Stimulated activated CD4-positive, alpha-beta T cell treated with anti-CD3 and anti-CD28 coated beads, Interleukin-4, amount 100 ng/mL, for 48 hours (primary cell): ENCODE measurements at regions not wholly inside any gene's neighbourhood (a gene's known extent, or its start where the extent isn't known, plus 50 kb on each side); places are given as distances from the start of the nearest gene placed in this dataset.

Experiments
- DNase-seq, 2 donors: peaks; one replicate each; pipeline ENCODE4 v3.0.0-alpha.2; 2020; ENCODE audit warnings: low read depth in 2 of 2

GRCh38 chr14:89629383-89629782, 212.3 kb upstream of the FOXN3 start:
- no peak for DNase-seq

DNA sequence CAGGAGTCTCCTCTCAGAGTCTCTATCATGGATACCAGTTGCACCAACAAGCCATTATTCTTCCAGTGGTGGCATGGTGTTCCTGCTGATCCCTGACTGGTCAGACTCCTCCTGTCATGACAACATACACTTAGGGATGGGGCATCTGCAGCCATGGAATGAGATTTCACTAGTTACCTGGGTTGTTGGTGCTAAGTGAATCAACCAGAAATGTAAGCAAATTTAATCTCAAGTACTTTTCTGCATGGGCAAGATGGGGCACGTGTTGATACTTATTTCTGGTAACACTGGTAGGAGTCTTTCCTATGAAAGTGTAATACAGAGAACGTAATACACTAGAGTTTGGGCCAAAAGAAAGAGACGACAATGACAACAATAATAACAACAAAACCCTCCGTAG, 211.5 kb upstream of the FOXN3 start:
- DNase-seq, result no peak

GRCh38 chr14:89626233-89626806, 209.3 kb upstream of the FOXN3 start:
- DNase-seq, result no peak

DNA sequence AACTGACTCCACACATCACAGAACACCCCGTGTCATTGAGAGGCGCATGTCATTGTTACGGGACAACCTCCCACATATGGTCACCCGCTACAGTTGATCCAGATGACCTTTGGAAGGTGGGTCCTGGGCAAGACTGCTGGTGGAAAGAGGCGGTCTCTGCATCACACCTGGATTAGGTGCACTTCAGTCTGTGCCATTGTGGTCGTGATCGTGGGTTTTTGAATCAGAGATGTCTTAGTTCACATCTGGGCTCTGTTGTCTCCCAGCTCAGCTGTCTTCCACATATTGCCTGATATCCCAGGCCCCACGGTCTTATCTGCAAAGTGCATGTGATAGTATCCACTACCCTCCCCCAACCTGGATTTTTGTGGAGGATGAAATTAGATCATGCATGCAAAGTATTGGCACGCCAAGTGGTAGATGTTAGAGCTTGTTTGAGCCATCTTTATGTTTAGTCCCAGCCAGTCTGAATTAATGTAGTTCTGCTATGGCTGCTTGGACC, 208.7 kb upstream of the FOXN3 start:
- DNase-seq, result no peak

DNA sequence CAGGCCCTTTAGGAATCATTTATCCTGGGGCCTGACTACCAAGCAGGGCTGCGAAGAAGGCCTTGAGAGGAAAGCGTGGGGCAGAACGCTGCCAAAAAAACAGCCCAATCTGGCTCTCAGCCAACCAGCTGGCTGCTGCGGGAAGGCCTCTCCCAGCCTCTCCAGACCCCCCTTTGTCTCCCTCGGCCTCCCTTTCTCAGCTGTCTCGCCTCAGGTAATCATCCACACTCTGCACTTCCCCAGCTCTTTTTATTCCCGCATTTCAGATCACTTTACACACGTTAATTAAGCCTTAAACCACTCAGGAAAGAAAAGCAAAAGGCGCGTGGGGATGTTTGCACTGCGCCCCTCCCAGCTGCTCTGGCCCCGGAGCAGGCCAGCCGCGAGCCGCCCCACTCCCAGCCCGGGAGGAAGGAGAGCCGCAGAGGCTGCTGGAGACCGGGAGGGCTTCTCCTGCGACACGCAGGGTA, 208.2 kb upstream of the FOXN3 start:
- no peak for DNase-seq

GRCh38 chr14:89624500-89625156, 207.6 kb upstream of the FOXN3 start:
- DNase-seq, result no peak

DNA sequence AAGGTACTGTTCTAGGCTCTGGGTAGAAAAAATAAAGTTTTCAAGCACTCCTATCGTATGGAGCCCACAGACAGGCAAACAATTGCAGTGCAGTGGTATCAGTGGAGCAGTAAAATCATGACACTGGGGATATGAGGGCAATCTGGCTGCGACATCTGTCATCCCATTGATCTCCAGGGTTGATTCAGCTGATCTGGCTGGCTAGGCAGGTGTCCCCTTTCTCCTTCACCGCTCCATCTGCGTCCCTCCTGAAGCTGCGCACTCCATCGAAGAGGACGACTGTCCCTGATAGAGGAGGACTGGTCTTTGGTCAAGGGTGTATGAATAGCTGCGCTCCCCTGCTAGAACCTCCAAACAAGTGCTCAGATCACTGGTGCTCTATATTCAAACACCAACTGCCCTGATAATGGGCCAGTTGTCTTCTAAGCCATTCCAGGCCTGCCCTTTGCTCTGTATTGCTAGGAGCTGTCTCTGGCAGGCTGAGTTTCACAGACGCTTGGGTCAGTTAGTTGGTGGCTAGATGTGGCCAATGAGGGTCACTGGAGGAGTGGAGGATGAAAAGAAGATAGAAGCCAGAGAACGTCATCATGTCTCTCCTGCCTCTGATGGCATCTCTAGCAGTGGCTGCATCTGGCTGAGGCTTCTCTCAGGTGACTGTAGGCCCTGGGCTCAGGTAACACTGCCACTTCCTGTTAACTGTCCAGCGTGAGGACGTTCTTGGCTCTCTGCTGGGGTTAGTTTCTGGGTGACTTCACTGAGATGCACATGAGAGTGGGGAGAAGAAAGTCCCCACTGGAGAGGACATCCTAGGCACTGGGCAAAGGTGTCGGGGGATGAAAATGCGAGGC, 205.0 kb upstream of the FOXN3 start:
- no peak for DNase-seq

- peak in 1 of 2 donors; percentile 26 for DNase-seq
Measured at GRCh38 chr14:89621009-89621421, 204.0 kb upstream of the FOXN3 start.

GRCh38 chr14:89620436-89620835, 203.4 kb upstream of the FOXN3 start:
- DNase-seq, result no peak

DNA sequence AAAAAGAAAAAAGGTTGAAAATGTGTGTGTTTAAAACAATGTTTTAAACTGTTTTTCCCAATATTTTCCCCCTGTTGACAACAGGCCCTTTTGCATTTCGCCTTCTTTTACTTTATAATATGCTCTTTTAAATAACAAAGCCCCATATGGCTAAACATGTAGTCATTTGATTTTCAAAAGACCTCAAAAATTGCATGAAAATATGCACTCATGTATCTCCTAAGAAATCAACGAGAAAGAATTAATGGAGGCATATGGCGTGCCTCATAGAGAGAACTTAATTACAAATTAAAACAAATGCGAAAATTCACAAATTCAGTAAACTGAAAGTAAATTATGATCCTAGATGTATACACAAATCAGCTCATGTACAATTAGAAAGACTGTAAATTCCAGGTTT, 202.6 kb upstream of the FOXN3 start:
- DNase-seq, result no peak

DNA sequence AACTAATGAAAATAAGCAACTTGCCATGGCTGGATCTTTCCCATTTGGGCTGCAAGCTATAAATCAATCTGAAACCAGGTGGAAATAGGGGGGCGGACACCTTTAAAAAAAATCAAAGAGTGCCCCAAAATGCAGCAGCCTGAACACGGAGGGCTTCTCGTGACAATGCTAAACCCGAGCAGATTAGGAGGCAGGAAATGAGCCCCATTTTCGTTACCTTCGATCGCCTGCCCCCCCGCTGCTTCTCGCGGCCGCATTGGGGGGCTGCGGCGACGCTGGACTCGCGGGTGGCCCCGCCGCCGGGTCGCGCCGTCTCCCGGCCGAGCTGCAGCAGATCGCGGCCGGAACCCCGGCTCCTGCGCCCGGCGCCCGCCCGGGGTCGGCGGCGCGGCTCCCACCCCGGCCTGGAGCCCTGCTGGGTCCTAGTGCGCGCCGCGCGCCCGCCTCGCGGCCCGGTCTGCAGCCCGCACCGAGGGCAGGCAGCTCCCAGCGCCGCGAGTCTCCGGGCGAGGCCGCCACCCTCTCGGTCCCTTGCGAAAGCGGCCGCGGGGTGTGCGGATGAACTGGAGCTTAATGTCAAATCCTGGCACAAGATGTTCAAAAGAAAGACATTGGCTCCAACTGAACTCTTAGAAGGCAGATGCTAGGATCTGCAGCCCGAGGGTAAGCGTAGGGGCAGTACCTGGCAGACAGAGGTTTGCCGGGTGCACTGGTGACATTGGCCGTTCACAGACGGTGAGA, 201.9 kb upstream of the FOXN3 start:
- DNase-seq, result peak; percentile 51 to 56

DNA sequence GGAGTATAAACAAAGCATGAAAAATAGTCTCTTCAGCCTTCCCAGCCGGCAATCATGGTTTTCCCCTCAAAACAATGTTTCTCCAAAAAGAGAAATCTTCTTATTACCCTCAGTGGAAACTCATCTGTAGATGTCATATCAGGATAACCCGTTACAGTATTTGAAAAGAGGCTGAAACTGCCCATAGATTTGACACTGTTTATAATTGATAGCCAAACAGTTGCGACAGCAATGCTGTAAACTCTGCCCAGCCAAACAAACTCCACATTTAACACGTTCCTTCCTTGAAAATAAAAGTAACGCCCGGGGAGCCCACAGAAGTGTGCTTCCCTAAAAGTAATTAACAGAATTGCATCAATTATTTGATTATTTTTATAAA, 201.3 kb upstream of the FOXN3 start:
- DNase-seq, result no peak

GRCh38 chr14:89617481-89618329, 200.7 kb upstream of the FOXN3 start:
- no peak for DNase-seq

DNA sequence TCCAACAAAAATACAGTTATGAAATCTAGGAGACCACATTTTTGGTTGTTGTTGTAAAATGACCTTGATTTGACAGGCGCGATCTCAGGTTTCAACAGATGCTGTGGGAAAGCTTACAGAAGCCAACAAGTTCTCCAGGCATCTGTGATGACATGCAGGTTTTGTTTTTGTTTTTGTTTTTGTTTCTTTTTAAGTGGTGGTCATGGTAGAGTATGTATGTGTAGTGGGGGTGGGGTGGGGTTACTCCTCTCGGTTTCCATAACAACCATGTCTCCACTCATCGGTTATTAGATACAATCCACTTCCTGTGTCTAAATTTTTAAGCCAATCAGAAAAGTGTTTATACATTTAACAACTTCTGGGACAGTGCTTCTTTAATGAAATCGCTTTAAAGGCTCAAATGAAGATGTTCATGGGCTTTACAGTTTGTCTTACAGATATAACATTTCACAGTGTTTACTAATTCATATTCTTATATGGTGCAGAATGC, 199.9 kb upstream of the FOXN3 start:
- DNase-seq, result no peak

DNA sequence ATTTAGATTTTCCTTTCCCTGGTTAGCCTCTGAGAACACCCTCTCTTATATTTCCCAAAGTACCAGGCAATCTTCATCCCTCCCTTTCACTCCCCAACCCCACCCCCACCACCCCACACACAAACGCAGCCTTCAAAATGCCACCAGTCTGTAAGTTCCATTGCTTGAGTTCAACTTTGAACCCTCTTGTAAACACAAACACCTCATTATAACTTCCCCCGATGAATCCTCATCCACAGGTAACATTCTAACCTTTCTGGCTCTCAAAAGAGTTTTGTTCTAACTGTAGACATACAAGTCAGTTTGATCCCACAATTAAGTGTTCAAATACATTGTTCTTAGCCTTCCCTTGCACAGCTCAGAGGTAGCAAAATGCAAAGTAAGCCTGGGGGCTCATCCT, 199.4 kb upstream of the FOXN3 start:
- DNase-seq, result no peak

DNA sequence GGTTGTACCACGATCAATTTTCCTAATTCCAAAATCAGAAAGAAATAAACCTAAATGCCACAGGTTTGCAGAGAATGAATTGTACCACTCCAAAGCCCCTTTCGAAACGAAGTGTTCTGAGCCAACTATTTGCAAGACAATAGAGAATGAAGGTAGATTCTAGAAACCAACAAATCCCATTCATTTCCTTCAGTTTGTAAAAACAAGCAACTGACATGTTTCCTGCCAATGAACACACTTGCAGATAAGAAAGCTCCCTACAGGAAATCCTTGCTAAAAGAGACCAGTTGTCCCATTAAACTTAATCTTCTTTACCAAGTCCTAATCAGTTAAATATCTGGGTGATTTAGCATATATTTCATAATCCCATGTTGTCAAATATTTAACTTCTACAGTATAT, 198.4 kb upstream of the FOXN3 start:
- DNase-seq, result no peak

GRCh38 chr14:89614009-89614691, 197.1 kb upstream of the FOXN3 start:
- DNase-seq, result no peak

DNA sequence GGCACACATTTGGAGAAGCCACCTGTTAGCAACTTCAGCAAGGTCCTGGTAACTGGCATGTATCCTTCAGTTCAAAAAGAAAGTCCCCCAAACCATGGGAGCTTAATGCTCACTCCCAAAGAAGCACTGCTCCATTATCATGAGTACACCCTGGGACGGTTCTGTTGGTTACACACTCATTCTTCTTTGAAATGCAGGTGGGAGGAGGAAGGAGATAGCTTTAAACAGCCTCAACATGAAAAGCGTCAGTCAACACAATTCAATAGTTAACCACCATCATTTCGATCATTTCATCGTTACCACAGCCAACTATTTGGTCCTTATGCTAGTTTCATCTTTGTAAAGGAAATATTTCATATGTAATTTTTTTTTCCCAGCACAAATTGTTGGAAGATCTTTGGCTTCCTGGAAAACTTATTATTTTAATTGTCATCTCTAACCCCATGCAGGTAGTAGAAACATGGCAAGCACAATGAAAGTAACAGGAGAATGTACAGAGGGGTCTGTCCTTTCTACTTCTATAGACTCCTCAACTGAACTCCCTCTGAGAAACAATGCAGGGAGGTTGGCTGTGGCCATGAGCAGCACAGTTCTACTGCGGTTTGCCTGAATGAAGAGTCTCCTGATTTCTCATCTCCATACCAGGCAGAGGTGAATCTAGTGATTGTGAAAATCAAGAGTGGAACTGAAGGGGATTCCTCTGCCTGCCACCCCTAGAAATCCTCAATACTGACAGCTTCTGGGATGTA, 196.4 kb upstream of the FOXN3 start:
- peak in 1 of 2 donors; percentile 34 for DNase-seq

GRCh38 chr14:89609500-89610100, 192.6 kb upstream of the FOXN3 start:
- DNase-seq, result no peak
